Neural cell (in vitro differentiated cells): ENCODE measurements at regions not wholly inside any gene's neighbourhood (a gene's known extent, or its start where the extent isn't known, plus 50 kb on each side); places are given as distances from the start of the nearest gene placed in this dataset.

Source experiments
- CTCF ChIP-seq: fragments of 450-650 bp; IDR thresholded peaks from 2 replicates; pipeline ENCODE4 v1.5.1; 2014; ENCODE audit warnings: antibody characterized with exemption, mild to moderate bottlenecking, moderate library complexity; ENCODE audit not compliant: poor library complexity, severe bottlenecking
- EP300 ChIP-seq: fragments of 450-650 bp; conservative IDR thresholded peaks from 2 replicates; pipeline ENCODE4 v1.6.1; 2014; ENCODE audit warnings: antibody characterized with exemption, mild to moderate bottlenecking, moderate library complexity; ENCODE audit not compliant: poor library complexity, severe bottlenecking
- EZH2 ChIP-seq: fragments of 200-600, 300-800 bp; shearing (Covaris generic), sonication (generic); IDR thresholded peaks from 2 replicates; pipeline ENCODE4 v1.6.1; 2014; ENCODE audit warnings: antibody characterized with exemption, low read length, borderline replicate concordance, mild to moderate bottlenecking; ENCODE audit not compliant: insufficient read depth, poor library complexity, severe bottlenecking
- MXI1 ChIP-seq: fragments of 450-650 bp; conservative IDR thresholded peaks from 2 replicates; pipeline ENCODE4 v1.6.1; 2014; ENCODE audit warnings: antibody characterized with exemption, mild to moderate bottlenecking; ENCODE audit not compliant: poor library complexity, severe bottlenecking
- POLR2AphosphoS5 ChIP-seq: IDR thresholded peaks from 2 replicates; pipeline ENCODE4 v1.6.1; 2012
- RAD21 ChIP-seq: fragments of 450-650 bp; conservative IDR thresholded peaks from 2 replicates; pipeline ENCODE4 v1.6.1; 2014; ENCODE audit warnings: antibody characterized with exemption, mild to moderate bottlenecking, moderate library complexity
- REST ChIP-seq: IDR thresholded peaks from 2 replicates; pipeline ENCODE4 v1.6.1; 2012; ENCODE audit warnings: borderline replicate concordance
- SMC3 ChIP-seq: fragments of 450-650 bp; conservative IDR thresholded peaks from 2 replicates; pipeline ENCODE4 v1.6.1; 2014; ENCODE audit warnings: antibody characterized with exemption, mild to moderate bottlenecking, moderate library complexity; ENCODE audit not compliant: poor library complexity
- TAF1 ChIP-seq: IDR thresholded peaks from 2 replicates; pipeline ENCODE4 v1.6.1; 2012; ENCODE audit warnings: low read depth

GRCh38 chr6:90347411-90347851, 50.8 kb upstream of the BACH2 start:
- TF ChIP-seq EP300 (no peak), CTCF (no peak), EZH2 (no peak), REST (no peak), RAD21 (no peak), TAF1 (no peak), POLR2AphosphoS5 (no peak), SMC3 (no peak), MXI1 (no peak)
